Fibroblast of lung (primary cell): ENCODE measurements at regions not wholly inside any gene's neighbourhood (a gene's known extent, or its start where the extent isn't known, plus 50 kb on each side); places are given as distances from the start of the nearest gene placed in this dataset.

Experiments
- EZH2 ChIP-seq: IDR thresholded peaks from 2 replicates; pipeline ENCODE4 v1.5.1; 2012; ENCODE audit warnings: low read length, control low read depth, mild to moderate bottlenecking; ENCODE audit errors: missing control alignments
- TF ChIP-seq, protein P1 (sequence below), 2 donors: IDR thresholded peaks in 1 of 2; conservative IDR thresholded peaks in 1 of 2; 1 replicate in 1 of 2; 2 replicates in 1 of 2; pipeline ENCODE4 v1.5.1; 2011 to 2012; ENCODE audit warnings: low read length in 2 of 2, control low read depth in 1 of 2, inconsistent platforms in 1 of 2, low read depth in 1 of 2, mild to moderate bottlenecking in 1 of 2

DNA sequence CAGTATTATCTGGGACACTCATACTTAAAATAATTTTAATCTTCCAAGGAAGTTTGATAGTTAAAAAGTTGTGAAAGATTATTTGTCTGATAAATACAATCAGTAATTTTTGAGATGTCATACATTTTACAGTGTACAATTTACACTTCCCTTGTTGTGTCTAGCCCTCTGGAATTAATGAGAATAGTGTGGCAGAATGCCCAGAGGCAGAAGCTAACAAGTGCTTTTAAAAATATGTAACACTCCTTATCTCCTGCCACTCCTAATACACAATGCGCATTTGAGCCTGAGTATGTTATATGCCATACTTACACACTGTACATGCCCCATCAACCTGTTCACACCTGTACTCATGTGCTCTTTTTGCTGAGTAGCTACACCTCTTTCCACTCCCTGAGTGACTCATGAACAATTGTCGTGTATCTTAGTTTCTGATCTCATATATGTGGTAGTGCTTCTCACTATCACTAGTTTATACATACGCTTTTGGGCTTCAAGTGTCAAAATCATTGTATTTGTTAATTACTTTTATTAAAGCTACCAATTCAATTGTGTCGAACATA is 106.9 kb upstream of the GNAI1 start:
- TF ChIP-seq, protein P1, sequence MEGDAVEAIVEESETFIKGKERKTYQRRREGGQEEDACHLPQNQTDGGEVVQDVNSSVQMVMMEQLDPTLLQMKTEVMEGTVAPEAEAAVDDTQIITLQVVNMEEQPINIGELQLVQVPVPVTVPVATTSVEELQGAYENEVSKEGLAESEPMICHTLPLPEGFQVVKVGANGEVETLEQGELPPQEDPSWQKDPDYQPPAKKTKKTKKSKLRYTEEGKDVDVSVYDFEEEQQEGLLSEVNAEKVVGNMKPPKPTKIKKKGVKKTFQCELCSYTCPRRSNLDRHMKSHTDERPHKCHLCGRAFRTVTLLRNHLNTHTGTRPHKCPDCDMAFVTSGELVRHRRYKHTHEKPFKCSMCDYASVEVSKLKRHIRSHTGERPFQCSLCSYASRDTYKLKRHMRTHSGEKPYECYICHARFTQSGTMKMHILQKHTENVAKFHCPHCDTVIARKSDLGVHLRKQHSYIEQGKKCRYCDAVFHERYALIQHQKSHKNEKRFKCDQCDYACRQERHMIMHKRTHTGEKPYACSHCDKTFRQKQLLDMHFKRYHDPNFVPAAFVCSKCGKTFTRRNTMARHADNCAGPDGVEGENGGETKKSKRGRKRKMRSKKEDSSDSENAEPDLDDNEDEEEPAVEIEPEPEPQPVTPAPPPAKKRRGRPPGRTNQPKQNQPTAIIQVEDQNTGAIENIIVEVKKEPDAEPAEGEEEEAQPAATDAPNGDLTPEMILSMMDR (conservative IDR thresholded peaks at IDR 0.05 in 1 of 2, IDR thresholded peaks at IDR 0.05 in 1 of 2; ENCODE audit: low read depth in 1 of 2, low read length in 2 of 2) = no peak
- TF ChIP-seq EZH2 = no peak
